Frontal cortex (tissue), 3 donors: ENCODE measurements at regions not wholly inside any gene's neighbourhood (a gene's known extent, or its start where the extent isn't known, plus 50 kb on each side); places are given as distances from the start of the nearest gene placed in this dataset.
"Not testable (repeated sequence)": the region's sequence is repeated elsewhere in the genome, so short reads cannot be mapped to it uniquely, and the experiment has no call there.

ENCODE experiments used
- DNase-seq, 2 donors: peaks; one replicate each; pipeline ENCODE4 v3.0.0; 2012; ENCODE audit warnings: low spot score in 2 of 2
- FAIRE-seq: peaks from 2 replicates; lab custom pipeline; 2012; peaks lifted over from hg19 to GRCh38; lab: Jason Lieb, UNC
- donor health status: control.
- donor health status: control.
- donor health status: control.

DNA sequence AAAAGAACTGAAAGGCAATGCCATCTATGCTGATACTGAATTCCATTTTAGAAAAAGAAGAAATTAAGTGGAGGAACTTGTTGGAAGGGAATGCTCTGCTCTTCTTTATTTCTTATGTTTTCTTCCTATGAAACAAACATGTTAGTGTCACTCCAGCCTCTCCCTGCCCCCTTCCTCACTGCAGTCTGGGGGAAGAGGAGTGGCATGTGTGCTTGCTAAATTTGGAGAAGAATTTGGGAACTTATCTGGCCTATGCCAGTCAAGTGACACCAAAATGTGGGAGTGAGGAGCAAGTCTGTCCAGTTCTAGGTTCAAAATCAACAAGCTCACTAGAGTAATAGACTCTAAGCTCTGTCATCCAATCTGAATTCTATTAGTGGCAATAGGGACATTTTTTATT lies 214.6 kb downstream of the RBM26 start:
- DNase-seq (no peak), FAIRE-seq (no peak)

DNA sequence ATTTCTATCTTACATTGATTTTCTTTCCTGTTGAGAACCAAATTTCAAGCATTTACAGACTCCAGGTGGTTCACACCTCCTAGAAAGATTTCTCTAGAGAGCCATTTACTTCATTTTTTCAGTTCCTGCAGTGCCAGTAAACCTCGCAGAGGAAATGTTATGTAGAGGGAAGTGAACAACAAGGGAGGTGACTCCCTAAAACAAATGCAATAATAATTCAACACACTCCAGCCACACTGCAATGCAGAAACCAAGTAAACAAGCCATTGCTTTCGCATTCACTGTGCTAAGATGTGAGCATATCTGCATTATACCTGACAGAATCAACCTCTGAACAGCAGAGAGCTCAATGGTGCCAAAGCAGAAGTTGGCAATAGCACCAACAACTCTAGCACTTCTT lies 215.1 kb downstream of the RBM26 start:
- DNase-seq: no peak
- FAIRE-seq: no peak

DNA sequence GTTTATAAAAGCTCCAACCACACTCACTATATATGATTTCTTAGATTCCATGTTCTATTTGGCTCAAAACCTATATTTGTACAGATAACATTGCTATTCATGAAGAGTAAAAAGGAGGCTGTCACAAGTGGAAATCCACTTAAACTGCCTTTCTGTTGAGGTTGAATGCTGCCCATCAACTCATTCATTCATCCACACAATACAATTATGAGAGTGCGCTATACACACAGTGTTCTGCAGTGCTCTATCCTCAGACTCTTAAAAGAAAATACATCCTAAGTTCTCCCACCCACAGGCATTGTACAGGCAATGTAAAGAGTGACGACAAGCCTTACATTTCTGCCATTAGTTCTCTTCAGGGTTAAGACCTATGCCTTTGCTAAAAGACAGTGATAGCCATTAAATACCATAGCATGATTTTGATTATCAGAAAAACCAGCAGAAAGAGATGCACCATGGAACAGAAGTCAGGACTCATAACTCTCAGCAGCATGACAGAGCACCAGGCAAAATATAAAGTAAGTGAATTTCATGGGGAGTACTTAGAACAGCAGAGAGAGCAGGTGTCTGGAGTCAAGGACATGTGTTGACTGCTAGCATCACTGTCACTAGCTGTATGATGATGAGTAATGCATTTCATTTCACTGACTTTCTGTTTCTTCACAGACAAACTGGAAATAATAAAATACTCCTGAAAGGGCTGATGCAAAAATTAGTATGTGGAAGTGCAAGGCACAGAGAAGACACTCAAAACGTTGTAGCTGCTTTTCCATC lies 218.0 kb downstream of the RBM26 start:
- FAIRE-seq: no peak
- no peak for DNase-seq

DNA sequence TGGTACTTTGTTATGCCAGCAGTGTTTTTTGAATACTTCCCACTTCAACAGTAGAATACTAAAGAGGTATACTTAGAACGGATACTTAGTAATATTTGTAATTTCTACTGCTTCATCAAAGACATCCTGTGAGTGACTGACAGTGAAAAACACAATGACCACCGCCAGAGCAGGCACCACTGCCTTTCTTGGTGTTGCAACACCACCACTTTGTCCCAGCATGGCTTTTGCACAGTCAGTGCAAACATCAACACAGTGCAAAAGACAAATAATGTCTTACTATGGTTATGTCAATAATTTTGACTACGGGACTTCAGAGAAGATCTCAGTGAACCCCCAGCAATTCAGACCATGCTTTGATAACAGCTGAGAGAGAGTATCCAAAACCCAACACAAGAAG lies 220.5 kb downstream of the RBM26 start:
- FAIRE-seq: no peak
- DNase-seq: no peak

DNA sequence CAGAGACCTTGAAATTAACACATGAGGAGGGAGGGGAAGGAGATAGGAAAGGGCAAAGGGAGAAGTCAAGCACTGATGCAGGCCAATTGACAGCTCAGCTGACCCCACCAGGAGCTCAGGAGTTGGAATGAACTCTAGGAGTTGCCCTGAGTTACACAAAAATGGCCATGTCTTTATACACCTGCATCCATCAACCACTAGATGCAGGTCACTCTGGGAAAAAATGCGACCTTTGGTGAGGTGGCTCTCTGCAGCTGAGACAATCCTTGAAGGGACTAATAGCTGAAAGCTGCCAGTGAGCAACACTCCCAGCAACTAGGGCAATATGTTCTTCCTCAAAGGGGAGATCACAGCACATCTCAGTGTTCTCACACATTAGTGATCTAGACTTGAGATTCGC lies 222.8 kb downstream of the RBM26 start:
- no peak for FAIRE-seq
- no peak for DNase-seq

DNA sequence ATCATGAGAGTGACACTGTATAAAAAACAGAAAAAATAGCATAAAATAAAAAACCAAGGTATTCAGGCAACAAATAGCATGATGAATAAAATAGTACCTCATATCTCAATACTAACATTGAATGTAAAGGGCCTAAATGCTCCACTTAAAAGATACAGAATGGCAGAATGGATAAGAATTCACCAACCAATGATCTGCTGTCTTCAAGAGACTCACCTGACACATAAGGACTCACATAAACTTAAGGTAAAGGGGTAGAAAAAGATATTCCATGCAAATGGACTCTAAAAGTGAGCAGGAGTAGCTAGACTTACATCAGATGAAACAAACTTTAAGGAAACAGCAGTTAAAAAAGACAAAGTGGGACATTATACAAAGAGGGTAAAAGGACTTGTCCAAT lies 232.4 kb downstream of the RBM26 start:
- not testable (repeated sequence) for DNase-seq, FAIRE-seq

DNA sequence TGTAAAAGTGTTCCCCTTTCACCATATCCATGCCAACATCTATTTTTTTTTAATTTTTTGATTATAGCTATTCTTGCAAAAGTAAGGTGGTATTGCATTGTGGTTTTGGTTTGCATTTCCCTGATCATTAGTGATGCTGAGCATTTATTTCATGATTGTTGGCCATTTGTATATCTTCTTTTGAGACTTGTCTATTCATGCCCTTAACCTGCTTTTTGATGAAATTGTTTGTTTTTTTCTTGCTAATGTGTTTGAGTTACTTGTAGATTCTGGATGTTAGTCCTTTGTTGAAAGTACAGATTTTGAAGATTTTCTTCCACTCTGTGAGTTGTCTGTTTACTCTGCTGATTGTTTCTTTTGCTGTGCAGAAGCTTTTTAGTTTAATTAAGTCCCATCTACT lies 233.1 kb downstream of the RBM26 start:
- not testable (repeated sequence) for DNase-seq, FAIRE-seq

DNA sequence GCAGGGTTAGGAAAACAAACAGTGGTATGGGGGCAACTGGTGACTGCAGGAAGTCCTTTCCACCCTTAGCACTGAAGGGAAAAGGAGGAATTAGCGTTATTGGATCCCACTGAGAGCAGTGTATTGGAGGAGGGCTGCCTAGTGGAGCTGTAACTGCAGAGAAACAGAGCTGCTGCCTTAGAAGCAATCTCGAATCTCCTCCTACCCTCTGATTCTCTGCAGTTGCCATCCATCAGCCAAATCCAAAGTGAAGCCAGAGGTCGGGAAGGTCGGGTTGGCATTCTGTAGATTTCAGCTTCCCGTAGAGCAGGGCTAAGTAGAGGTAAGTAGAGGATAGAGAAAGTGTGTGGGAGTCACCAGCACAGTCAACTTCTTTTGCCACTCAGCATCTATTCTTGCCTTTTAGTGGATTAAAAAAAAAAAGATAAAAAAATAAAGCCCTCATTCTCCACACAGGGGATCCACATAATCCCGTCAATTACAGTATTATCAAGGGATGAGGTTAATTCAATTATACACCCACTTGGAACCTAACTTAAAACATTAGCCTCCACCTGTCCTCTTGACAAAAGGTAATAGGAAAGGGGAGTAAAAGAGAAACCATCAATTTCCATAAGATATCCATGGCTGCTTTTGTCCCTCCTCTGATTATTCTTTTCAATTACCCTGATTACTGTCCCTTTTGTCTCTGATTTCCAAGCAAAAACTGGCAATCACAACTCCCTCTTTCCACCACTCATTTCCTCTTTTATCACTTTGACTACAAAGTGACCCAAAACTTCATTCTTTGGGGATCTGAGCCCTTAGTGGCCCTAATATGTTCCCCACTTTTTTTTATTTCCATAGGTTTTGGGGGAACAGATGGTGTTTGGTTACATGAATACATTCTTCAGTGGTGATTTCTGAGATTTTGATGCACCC lies 234.7 kb downstream of the RBM26 start:
- no peak for FAIRE-seq
- DNase-seq: no peak

DNA sequence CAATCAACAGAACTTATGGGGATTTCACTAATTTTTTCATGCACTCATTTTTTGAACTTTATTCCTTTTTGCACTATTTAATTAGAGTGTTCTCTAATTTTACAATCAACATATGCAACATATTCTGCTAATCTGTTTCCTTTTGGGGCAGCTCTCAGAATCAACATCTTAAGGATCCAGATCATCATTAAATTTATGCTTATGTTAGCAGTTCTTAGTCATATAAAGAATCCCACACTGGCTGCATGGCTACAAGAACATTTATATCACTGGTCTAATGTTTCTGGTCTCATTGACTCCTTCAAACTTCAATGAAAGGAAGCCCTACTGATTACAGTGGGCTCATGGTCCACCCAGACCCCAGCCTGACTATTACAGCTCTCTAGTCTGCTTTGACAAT lies 245.2 kb downstream of the RBM26 start:
- DNase-seq (no peak), FAIRE-seq (no peak)

DNA sequence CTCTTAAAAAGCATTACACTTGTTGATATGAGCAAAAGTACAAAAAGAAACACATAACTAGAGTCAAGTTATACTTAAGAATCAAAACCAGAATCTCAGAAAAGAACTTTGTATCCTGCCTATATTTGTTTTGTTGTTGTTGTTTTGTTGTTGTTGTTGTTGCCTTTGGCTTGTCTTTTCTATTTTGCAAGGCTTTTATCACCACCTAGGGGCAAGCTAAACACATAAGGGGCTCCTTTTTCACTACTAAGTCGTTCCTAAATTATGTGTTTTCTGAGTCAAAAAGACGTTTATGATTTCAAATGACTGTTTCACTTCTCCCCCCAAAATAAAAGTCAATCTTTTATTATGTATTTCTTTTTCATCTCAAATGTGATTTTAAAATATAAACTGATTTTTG lies 250.2 kb downstream of the RBM26 start:
- no peak for DNase-seq
- no peak for FAIRE-seq

DNA sequence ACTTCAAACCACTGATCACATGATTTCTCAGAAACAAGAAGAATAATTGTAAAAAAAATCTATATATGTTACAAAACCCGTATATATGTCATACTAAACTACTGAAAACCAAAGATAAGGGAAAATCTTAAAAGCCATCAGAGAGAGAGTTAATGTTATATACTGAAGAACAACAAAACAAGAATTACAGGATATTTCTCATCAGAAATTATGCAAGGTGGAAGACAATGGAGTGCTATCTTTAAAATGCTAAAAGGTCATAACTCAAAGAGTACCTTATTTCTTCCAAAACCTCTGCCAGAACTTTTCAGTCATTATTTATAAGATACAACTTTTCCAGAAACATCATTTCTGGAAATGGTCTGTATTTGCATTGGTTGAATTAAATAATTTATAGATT lies 256.8 kb downstream of the RBM26 start:
- FAIRE-seq (no peak), DNase-seq (no peak)

DNA sequence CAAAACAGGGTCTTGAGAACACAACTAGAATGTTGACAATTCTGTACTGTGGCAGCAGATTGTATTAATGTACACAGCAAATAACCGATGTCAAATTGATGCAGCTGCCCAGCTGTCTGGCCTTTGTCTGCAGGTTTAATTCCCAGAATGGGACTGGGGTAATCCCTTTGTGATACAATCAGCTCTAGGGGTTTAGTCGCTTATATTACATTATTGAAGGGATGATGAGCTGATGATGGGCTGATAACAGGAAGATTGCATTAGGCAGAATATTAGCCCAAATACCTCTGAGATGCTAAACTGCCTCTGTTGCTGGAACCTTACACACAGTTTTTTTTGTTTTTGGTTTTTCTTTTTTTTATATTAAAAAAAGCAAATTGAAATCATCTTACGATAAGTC lies 265.0 kb downstream of the RBM26 start:
- FAIRE-seq: no peak

DNA sequence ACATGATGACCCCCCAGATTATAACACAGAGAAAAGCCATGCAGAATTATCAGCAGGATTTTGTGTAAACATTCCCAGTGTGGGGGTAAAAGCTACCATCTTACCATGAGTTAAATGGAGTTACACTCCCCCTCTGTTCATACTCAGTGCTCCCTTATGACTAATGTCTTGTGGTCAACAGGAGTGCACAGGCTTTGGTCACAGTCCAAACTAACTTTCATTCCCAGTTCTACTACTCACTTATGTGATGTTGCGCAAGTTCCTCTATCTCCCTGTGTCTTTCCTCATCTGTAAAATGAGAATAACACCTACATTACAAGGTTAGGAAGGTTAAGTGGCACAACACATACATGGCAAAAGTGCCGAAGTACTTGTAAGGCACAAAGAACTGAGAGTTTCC lies 277.9 kb downstream of the RBM26 start:
- FAIRE-seq (no peak), DNase-seq (no peak)

More for the DNA sequence above, 265.0 kb downstream of the RBM26 start:
- DNase-seq: no peak

DNA sequence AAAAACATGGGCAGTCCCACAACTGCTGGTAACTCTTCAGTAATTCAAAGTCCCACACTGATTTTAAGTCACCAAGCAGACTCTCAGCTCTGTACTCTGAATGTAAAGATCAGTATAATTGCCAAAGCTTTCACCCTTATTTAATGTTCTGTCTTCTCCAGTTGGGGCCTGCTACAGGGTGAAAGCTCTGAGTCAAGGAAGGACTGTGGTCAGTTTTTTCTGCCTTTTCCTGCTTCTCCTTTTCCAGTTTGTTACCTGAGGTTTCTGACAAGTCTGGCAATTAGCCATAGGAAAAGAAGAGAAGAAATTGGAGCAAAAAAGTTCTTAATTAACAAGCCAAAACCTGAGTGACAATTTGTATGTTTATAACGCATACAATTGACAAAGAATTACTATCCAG lies 279.3 kb downstream of the RBM26 start:
- DNase-seq (no peak), FAIRE-seq (no peak)

DNA sequence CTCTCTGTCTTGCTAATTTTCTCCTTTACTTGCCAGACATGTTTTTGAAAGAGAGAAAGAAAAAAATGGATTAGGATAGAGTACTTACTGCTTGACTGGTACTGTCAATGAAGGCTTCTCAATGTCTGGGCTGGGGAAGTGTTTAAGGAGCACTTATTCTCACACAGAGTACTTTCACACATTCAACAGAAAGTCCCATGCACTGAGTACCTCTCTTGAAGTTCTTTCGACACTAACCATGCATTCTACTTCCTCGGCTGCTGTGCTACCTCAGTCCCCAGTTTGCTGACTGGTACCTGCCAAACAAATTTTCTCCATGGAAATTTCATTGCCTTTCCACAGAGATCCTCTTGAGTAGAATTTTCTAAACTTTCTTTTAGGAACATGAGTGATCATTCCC lies 281.9 kb downstream of the RBM26 start:
- no peak for FAIRE-seq

DNA sequence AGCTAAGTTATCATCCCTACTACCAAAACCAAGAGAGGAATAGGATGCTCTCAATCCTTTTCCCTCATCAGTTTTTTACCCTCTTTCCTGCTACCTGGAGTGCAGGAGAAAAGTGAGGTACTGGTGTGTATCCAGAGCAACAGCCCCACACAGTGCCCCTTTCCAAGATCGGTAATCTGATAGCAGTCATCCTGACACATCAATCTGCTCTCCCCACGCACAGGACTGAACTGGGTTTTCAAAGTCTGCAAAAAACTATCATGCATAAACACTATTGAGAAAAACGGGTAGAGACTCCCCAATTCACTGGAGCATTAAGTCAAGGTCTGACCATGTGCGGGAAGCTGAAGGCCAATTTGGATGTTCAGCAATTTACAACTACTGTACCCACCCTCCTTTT lies 284.8 kb downstream of the RBM26 start:
- FAIRE-seq (no peak), DNase-seq (no peak)

More for the DNA sequence above, 281.9 kb downstream of the RBM26 start:
- DNase-seq: no peak

DNA sequence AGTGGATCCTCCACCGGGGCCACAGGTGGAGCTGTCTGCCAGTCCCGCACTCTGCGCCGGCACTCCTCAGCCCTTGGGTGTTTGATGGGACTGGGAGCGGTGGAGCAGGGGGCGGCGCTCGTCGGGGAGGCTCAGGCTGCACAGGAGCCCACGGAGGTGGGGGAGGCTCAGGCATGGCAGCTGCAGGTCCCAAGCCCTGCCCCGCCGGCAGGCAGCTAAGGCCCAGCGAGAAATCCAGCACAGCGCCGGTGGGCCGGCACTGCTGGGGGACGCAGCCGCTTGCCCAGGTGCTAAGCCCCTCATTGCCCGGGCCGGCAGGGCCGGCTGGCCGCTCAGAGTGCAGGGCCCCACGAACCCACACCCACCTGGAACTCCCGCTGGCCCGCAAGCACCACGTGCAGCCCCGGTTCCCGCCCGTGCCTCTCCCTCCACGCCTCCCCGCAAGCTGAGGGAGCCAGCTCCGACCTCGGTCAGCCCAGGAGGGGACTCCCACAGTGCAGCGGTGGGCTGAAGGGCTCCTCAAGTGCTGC lies 286.4 kb downstream of the RBM26 start:
- DNase-seq (no peak), FAIRE-seq (no peak)

DNA sequence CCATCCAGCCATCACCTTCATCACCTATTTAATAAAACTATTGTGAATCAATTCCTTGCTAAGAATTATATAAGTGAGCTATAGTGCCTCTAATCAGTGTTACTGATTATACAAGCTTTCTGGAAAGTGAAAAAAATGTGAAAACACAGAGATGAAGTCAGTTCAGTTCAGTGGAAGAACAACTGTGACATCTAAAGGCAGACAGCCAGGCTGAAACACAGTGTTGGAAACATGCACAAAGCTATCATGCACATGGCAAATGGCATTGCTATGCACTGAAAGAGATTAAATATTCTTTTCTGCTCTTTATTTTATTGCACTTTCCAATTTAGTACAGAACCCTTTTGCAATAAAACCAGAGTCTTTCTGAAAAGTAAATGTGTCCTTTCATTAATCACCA lies 294.0 kb downstream of the RBM26 start:
- DNase-seq (no peak), FAIRE-seq (no peak)

DNA sequence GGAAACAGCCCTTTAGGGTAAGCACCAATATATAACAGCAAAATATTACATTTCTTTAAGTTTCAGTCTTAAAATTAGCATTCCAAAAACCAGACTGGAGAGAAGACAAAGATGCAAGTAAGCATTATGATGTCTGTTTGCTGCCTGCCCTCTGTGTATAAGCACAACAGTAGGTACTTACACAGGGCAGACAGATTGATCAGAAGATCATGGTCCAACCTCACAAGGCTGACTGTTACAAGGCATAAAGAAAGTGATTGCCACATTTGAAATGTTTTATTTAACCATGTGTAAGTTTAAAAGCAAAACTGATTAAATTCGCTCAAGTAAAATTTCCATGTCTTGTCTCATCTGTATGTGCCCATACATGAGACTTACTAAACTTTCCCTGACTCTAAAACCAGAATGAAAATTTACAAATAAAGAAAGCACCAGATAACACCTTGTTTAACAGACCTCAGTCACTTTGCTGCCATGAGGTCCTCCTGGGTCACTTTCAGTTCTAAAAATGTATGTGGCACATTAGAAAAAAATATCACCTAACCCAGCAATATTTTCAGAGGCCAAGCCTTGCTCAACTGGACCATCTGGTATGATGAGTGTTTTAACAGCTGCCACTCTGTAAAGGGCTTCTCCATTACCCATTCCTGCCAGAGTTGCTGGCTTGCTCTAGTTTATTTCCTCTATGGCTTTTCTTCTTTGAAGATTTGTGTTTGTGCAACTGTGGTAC lies 297.0 kb downstream of the RBM26 start:
- DNase-seq (no peak), FAIRE-seq (no peak)

DNA sequence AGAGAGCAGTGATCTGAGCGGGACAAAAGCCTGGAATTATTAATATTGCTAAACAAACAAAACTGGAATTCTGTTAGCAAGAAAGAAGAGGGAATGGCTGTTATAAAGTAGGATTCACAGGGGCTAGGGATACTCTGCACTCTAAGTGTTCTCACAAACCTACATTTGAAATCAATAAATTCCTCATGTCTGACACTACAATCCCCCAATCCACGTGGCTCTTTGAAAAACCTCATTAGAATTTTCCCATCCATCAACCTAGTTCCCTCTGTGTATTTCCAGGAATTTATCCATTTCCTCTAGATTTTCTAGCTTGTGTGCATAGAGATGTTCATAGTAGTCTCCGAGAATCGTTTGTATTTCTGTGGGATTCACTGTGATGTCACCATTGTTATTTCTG lies 307.5 kb downstream of the RBM26 start:
- no peak for DNase-seq
- FAIRE-seq: no peak
